ENCODE measurements at regions not wholly inside any gene's neighbourhood (a gene's known extent, or its start where the extent isn't known, plus 50 kb on each side); places are given as distances from the start of the nearest gene placed in this dataset.
"Not testable (repeated sequence)": the region's sequence is repeated elsewhere in the genome, so short reads cannot be mapped to it uniquely, and the experiment has no call there.

DNA sequence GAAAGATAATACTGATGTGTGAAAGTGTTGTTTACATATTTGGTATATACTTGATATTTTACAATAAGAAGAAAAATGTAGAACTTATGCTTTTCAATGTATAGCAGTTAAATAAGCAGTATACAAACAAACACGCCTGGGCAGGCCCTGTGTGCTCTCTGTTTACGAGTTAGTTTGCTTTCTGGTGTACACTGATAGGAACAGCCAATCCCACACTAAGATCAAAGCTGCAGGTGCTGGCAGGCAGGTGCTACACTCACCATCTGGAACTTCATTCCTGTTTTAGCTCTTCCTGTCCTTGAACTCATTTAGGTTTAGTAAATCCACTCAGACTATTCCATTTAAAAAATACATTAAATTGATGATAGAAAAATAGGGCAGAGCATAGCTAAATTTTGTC, 614.7 kb upstream of the ST8SIA4 start:
- no peaks in the 10 kb centered on the region for H3K4me1 ChIP-seq (ENCODE audit: insufficient read depth)
- DNase-seq (ENCODE audit: extremely low spot score), result no peak
- H3K27ac ChIP-seq (ENCODE audit: low read depth), result no peak overlapping the region
- H3K36me3 ChIP-seq (ENCODE audit: insufficient read depth), result no peaks in the 10 kb centered on the region
- H3K4me3 ChIP-seq (ENCODE audit: low read depth, low read length), result no peak overlapping the region
- WGBS, result 66% methylated on average over 2 of the region's 2 CpGs

DNA sequence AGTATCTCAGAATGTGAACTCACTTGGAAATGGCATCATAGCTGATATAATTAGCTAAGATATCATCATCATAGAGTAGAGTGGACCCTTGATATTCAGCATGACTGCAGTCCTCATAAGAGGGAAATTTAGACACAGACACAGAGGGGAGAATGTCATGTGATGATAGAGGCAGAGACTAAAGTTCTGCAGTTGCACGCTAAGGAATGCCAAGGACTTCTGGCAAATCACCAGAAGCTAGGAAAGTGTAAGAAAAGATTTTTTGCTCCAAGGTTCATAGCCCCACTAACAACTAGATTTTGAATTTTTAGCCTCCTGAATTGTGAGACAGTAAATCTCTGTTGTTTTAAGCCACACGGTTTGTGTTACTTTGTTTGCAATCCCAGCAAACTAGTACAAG, 612.6 kb upstream of the ST8SIA4 start:
- Histone ChIP-seq H3K36me3 (ENCODE audit: insufficient read depth) (no peaks in the 10 kb centered on the region), H3K4me1 (ENCODE audit: insufficient read depth) (no peaks in the 10 kb centered on the region), H3K4me3 (ENCODE audit: low read depth, low read length) (no peak overlapping the region), H3K27ac (ENCODE audit: low read depth) (no peak overlapping the region)
- DNase-seq (ENCODE audit: extremely low spot score), result no peak
- WGBS, result 42% methylated on average over 2 of the region's 2 CpGs

DNA sequence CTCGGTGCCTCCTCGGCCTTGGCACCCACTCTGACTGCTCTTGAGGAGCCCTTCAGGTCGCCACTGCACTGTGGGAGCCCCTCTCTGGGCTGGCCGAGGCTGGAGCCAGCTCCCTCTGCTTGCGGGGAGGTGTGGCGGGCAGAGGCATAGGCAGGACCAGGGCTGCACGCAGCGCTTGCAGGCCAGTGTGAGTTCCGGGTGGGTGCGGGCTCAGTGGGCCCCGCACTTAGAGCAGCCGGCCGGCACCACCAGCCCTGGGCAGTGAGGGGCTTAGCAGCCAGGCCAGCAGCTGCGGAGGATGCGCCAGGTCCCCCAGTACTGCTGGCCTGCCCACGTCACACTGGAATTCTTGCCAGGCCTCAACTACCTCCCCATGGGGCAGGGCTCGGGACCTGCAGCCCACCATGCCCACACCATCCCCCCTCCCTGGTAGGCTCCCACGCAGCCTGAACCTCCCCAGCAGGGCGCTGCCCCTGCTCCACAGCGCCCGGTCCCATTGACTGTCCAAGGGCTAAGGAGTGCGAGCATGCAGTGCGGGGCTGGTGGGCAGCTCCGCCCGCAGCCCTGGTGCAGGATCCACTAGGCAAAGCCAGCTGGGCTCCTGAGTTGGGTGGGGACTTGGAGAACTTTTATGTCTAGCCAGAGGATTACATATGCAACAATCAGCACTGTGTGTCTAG, 602.9 kb upstream of the ST8SIA4 start:
- no peak overlapping the region for H3K4me3 ChIP-seq (ENCODE audit: low read depth, low read length)
- H3K27ac ChIP-seq (ENCODE audit: low read depth), result no peak overlapping the region
- WGBS, result 93% methylated on average over 25 of the region's 25 CpGs
- DNase-seq (ENCODE audit: extremely low spot score), result no peak
- no peaks in the 10 kb centered on the region for H3K36me3 ChIP-seq (ENCODE audit: insufficient read depth)
- H3K4me1 ChIP-seq (ENCODE audit: insufficient read depth), result no peaks in the 10 kb centered on the region

- no peak overlapping the region for H3K4me3 ChIP-seq (ENCODE audit: low read depth, low read length)
- H3K36me3 ChIP-seq (ENCODE audit: insufficient read depth), result no peaks in the 10 kb centered on the region
- DNase-seq (ENCODE audit: extremely low spot score), result no peak
- no peak overlapping the region for H3K27ac ChIP-seq (ENCODE audit: low read depth)
- H3K4me1 ChIP-seq (ENCODE audit: insufficient read depth), result peaks cover 1% of the 10 kb centered on the region
- 62% methylated on average over 3 of the region's 3 CpGs for WGBS
Measured at GRCh38 chr5:101482931-101483330, 579.8 kb upstream of the ST8SIA4 start.

- H3K36me3 ChIP-seq (ENCODE audit: insufficient read depth), result no peaks in the 10 kb centered on the region
- WGBS, result 72% methylated on average over 1 of the region's 1 CpG
- H3K27ac ChIP-seq (ENCODE audit: low read depth), result no peak overlapping the region
- no peaks in the 10 kb centered on the region for H3K4me1 ChIP-seq (ENCODE audit: insufficient read depth)
- no peak for DNase-seq (ENCODE audit: extremely low spot score)
- no peak overlapping the region for H3K4me3 ChIP-seq (ENCODE audit: low read depth, low read length)
Measured at GRCh38 chr5:101473483-101473882, 570.4 kb upstream of the ST8SIA4 start.

DNA sequence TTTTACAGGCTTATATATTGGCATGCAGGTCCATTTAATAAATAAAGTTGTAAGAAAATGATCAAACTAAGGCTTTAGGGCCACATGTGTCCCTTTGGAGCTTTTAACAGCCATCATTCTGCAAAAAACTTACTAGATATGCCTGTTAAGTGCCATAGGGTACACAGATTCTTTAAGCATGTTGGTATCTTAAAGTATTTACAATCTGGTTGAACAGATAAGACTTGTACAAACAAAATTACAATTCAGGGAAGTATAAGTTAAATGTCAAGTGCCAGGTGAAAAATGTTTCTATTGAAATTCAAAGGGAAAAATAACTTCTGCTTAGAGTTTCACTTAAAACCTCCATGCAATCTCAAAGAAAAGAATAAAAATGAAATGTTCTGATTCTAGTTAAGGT, 558.4 kb upstream of the ST8SIA4 start:
- no peak for DNase-seq (ENCODE audit: extremely low spot score)
- no peak overlapping the region for H3K27ac ChIP-seq (ENCODE audit: low read depth)
- no peak overlapping the region for H3K4me3 ChIP-seq (ENCODE audit: low read depth, low read length)
- peaks cover 2% of the 10 kb centered on the region for H3K36me3 ChIP-seq (ENCODE audit: insufficient read depth)
- H3K4me1 ChIP-seq (ENCODE audit: insufficient read depth), result no peaks in the 10 kb centered on the region

DNA sequence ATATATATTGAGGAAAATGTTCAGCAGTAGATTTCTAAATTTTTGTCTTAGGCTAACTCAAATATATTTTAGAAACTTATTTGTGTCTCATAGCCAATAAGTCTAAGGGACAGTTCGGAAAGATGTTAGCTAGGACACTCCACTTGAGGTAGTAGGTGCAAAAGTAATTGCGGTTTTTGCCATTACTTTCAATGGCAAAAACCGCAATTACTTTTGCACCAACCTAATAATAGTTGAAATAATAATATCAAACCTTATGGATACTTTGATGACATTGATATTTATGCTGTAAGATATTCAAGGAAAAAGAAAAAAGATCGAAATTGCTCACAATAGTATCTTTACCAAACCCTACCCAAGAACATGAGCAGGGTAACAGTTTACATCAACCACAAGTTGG, 555.5 kb upstream of the ST8SIA4 start:
- no peak overlapping the region for H3K4me3 ChIP-seq (ENCODE audit: low read depth, low read length)
- 79% methylated on average over 4 of the region's 4 CpGs for WGBS
- H3K4me1 ChIP-seq (ENCODE audit: insufficient read depth), result no peaks in the 10 kb centered on the region
- no peak for DNase-seq (ENCODE audit: extremely low spot score)
- H3K27ac ChIP-seq (ENCODE audit: low read depth), result no peak overlapping the region
- no peaks in the 10 kb centered on the region for H3K36me3 ChIP-seq (ENCODE audit: insufficient read depth)

DNA sequence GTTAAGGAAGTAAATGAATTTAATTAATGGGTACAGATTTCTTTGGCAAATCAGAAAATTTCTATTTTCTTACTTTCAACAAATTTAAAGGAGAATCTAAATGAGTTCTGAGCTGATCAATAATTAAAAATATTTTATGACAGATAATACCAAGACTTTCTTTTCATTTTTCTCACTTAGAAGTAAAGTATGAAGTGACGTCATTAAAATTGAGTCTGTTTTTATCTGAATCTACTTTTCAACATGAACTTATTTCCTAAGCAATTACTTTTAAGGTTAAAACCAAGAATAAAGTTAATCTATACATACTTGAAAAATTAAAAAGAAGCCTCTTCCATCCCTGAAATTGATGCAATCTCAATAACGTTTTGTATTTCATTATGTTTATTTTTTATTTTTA, 552.8 kb upstream of the ST8SIA4 start:
- 69% methylated on average over 2 of the region's 2 CpGs for WGBS
- H3K4me3 ChIP-seq (ENCODE audit: low read depth, low read length), result no peak overlapping the region
- no peak overlapping the region for H3K27ac ChIP-seq (ENCODE audit: low read depth)
- DNase-seq (ENCODE audit: extremely low spot score), result no peak
- H3K4me1 ChIP-seq (ENCODE audit: insufficient read depth), result no peaks in the 10 kb centered on the region
- H3K36me3 ChIP-seq (ENCODE audit: insufficient read depth), result no peaks in the 10 kb centered on the region

GRCh38 chr5:101455048-101455447, 552.0 kb upstream of the ST8SIA4 start:
- Histone ChIP-seq H3K36me3 (ENCODE audit: insufficient read depth) (no peaks in the 10 kb centered on the region), H3K27ac (ENCODE audit: low read depth) (no peak overlapping the region), H3K4me1 (ENCODE audit: insufficient read depth) (no peaks in the 10 kb centered on the region), H3K4me3 (ENCODE audit: low read depth, low read length) (no peak overlapping the region)
- DNase-seq (ENCODE audit: extremely low spot score), result no peak
- 91% methylated on average over 1 of the region's 1 CpG for WGBS

DNA sequence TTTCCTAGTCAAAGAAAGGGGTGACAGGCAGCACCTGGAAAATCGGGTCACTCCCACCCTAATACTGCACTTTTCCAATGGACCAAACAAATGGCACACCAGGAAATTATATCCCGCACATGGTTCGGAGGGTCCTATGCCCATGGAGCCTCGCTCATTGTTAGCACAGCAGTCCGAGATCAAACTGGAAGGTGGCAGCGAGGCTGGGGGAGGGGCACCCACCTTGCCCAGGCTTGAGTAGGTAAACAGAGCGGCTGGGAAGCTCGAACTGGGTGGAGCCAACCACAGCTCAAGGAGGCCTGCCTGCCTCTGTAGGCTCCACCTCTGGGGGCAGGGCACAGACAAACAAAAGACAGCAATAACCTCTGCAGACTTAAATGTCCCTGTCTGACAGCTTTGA, 539.2 kb upstream of the ST8SIA4 start:
- H3K4me1 ChIP-seq (ENCODE audit: insufficient read depth); H3K27ac ChIP-seq (ENCODE audit: low read depth); H3K4me3 ChIP-seq (ENCODE audit: low read depth, low read length); DNase-seq (ENCODE audit: extremely low spot score); H3K36me3 ChIP-seq (ENCODE audit: insufficient read depth): not testable (repeated sequence)
- WGBS, result 91% methylated on average over 8 of the region's 8 CpGs

- no peak for DNase-seq (ENCODE audit: extremely low spot score)
- Histone ChIP-seq H3K4me1 (ENCODE audit: insufficient read depth) (no peaks in the 10 kb centered on the region), H3K4me3 (ENCODE audit: low read depth, low read length) (no peak overlapping the region), H3K27ac (ENCODE audit: low read depth) (no peak overlapping the region), H3K36me3 (ENCODE audit: insufficient read depth) (no peaks in the 10 kb centered on the region)
- WGBS, result 89% methylated on average over 2 of the region's 2 CpGs
Measured at GRCh38 chr5:101440173-101440572, 537.1 kb upstream of the ST8SIA4 start.

DNA sequence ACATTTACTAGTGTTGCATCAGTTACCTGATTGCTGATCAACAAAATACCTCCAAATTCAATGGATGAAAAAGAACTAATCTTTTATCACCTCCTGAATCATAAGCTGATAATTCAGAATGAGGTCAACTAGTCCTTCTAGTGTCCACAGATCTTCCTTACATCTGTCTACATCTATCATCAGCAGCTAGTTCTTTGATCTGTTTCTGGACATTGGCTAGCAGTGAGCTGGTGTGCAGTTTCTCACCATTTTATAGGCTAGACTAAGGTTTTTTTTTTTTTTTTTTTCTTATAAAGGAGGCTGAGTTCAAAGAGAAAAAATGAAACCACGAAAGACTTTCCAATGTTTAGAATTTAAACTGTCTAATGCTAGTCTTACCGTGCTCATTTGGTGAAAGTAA, 534.3 kb upstream of the ST8SIA4 start:
- H3K4me3 ChIP-seq (ENCODE audit: low read depth, low read length), result no peak overlapping the region
- no peaks in the 10 kb centered on the region for H3K4me1 ChIP-seq (ENCODE audit: insufficient read depth)
- WGBS, result 37% methylated on average over 2 of the region's 2 CpGs
- no peak overlapping the region for H3K27ac ChIP-seq (ENCODE audit: low read depth)
- H3K36me3 ChIP-seq (ENCODE audit: insufficient read depth), result no peaks in the 10 kb centered on the region
- DNase-seq (ENCODE audit: extremely low spot score), result no peak

- 35% methylated on average over 2 of the region's 2 CpGs for WGBS
- no peak overlapping the region for H3K27ac ChIP-seq (ENCODE audit: low read depth)
Measured at GRCh38 chr5:101435768-101436167, 532.7 kb upstream of the ST8SIA4 start.

GRCh38 chr5:101431201-101431600, 528.1 kb upstream of the ST8SIA4 start:
- no peak overlapping the region for H3K4me3 ChIP-seq (ENCODE audit: low read depth, low read length)
- H3K4me1 ChIP-seq (ENCODE audit: insufficient read depth), result no peaks in the 10 kb centered on the region
- DNase-seq (ENCODE audit: extremely low spot score), result no peak
- 38% methylated on average over 1 of the region's 1 CpG for WGBS
- H3K27ac ChIP-seq (ENCODE audit: low read depth), result no peak overlapping the region
- no peaks in the 10 kb centered on the region for H3K36me3 ChIP-seq (ENCODE audit: insufficient read depth)

More at GRCh38 chr5:101435768-101436167, 532.7 kb upstream of the ST8SIA4 start:
- no peak for DNase-seq (ENCODE audit: extremely low spot score)
- Histone ChIP-seq H3K4me3 (ENCODE audit: low read depth, low read length) (no peak overlapping the region), H3K36me3 (ENCODE audit: insufficient read depth) (no peaks in the 10 kb centered on the region), H3K4me1 (ENCODE audit: insufficient read depth) (no peaks in the 10 kb centered on the region)

- no peak overlapping the region for H3K4me3 ChIP-seq (ENCODE audit: low read depth, low read length)
- DNase-seq (ENCODE audit: extremely low spot score), result no peak
- no peaks in the 10 kb centered on the region for H3K36me3 ChIP-seq (ENCODE audit: insufficient read depth)
- no peaks in the 10 kb centered on the region for H3K4me1 ChIP-seq (ENCODE audit: insufficient read depth)
- no peak overlapping the region for H3K27ac ChIP-seq (ENCODE audit: low read depth)
- 87% methylated on average over 2 of the region's 2 CpGs for whole genome bisulfite sequencing
Measured at GRCh38 chr5:101430551-101430950, 527.5 kb upstream of the ST8SIA4 start.

Measured in urinary bladder (tissue), 3 donors.